ENCODE measurements at regions not wholly inside any gene's neighbourhood (a gene's known extent, or its start where the extent isn't known, plus 50 kb on each side); places are given as distances from the start of the nearest gene placed in this dataset.
"Not testable (repeated sequence)": the region's sequence is repeated elsewhere in the genome, so short reads cannot be mapped to it uniquely, and the experiment has no call there.

GRCh38 chr1:4066860-4067599 lies 167.0 kb upstream of the C1orf174 start:
- no peak for DNase-seq (ENCODE audit: low spot score)

DNA sequence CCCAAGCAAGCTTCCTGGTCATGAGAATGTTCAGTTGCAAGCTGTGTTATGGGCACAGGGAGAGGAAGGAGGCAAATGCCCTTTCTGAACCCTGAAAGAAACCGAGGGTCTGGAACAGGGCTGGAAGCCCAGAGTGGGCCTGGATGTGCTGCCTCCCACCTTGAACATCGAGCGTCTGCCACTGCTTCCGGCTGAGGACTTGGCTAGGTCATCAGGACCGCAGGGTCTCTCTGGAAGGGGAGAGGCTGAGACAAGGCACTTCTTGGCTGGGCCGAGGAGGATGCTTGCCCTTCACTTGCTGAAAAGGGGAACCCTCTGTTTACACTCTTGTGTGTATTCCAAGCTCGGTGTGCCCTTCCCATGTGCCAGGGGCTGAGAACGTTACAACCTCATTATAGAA lies 168.0 kb upstream of the C1orf174 start:
- no peak for DNase-seq (ENCODE audit: low spot score)

DNA sequence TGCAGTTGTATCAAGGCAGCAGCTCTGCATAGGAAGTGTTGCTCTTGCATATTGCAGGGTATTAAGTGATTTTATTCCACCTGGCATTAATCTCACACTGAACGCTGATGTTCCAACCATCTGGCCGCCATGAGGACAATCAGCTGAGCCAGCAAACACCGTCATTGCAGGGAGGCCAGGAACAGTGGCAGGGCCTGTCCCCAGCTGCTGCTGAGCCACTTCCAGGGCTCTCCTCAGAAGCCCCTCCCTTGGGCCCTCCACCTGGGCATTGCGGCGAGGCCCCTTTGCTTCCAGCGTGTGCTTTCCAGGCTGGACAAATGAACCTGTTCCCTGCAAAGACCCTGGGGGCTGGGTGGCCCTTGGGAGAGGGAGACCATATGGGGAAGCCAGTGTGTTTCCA lies 171.6 kb upstream of the C1orf174 start:
- DNase-seq (ENCODE audit: low spot score), result no peak

GRCh38 chr1:4072481-4073153 lies 172.5 kb upstream of the C1orf174 start:
- DNase-seq (ENCODE audit: low spot score), result no peak

DNA sequence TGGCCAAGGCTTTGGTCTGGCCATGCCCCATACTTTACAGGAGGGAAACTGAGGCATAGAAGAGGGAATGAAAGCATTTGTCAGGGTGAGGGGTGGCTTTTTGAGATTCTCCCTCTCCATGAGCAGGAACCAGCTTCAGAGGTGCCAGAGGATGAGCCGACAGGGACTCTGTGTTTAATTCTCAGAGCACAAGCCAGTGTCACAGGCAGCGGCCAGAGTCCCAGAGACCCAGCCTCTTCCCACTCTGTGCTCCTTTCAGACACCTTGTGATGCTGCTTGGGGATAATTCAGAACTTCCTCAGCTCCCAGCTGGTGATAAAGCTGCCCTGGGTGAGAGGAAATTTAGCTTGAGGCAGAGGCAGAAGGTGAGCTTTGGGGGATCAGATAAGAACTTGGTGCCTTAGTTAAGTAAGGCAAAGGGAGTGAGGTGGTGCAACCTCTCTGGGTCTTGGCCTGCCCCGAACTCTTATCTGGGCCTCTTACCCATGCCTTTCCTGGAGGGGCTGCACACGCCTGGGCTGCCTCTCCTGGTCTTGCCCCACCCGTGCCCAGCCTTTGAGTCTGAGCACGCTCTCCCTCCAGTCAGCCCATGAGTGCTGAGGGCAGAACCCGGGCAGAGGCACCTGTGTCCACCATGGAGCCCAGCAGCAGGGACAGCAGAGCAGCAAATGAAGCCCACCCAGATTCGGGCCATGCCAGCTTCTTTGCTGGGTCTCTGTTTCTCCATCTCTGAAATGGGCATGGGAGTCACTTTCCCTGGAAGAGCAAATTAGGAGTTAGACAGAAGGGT lies 175.6 kb upstream of the C1orf174 start:
- DNase-seq (ENCODE audit: low spot score), result no peak

DNA sequence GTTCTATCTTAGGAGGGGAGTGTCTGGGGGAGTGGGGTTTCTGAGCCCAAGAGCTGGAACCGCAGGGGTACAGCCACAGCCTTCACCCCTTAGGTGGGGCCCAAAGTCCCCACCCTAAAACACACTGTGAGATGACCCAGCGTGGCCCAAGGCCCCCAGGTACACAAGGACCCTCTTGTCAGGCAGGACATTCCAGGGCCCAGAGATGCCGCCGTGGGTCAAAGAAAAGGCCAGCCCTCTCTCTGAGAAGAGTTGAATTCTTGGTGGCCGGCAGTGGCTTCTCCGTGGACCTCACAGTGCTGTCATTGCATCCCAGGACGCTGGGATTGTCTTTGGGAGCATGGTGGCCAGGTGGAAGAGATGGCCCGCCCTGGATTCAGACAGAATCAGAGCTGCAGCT lies 176.3 kb upstream of the C1orf174 start:
- no peak for DNase-seq (ENCODE audit: low spot score)

GRCh38 chr1:4078091-4078962 lies 178.3 kb upstream of the C1orf174 start:
- not testable (repeated sequence) for DNase-seq (ENCODE audit: low spot score)

- no peak for DNase-seq (ENCODE audit: low spot score)
Measured at GRCh38 chr1:4079815-4080214, 179.7 kb upstream of the C1orf174 start.

- DNase-seq (ENCODE audit: low spot score), result no peak
Measured at GRCh38 chr1:4081806-4082711, 182.0 kb upstream of the C1orf174 start.

- DNase-seq (ENCODE audit: low spot score), result peak; percentile 61
Measured at GRCh38 chr1:4083231-4084047, 183.4 kb upstream of the C1orf174 start.

GRCh38 chr1:4084048-4084431 lies 184.0 kb upstream of the C1orf174 start:
- DNase-seq (ENCODE audit: low spot score), result no peak

DNA sequence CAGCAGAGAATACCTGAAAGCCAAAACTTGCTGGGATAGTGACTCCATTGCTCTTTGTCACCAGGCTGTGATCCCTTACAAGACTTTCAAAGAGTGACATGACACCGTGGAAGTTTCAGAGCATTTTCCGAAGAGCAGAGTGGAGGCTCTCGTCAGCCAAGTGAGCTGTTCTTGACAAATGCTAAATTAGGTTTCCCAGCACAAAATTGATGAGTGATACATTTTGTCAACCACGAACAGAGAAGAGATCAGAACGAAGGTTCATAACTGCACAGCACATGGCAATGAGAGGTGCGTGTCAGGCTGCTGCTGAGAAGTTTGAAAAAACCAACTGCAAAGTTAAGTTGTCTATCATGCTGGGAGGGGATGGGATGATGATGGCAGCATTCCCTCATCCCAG lies 184.4 kb upstream of the C1orf174 start:
- no peak for DNase-seq (ENCODE audit: low spot score)

- no peak for DNase-seq (ENCODE audit: low spot score)
Measured at GRCh38 chr1:4084896-4085295, 184.8 kb upstream of the C1orf174 start.

DNA sequence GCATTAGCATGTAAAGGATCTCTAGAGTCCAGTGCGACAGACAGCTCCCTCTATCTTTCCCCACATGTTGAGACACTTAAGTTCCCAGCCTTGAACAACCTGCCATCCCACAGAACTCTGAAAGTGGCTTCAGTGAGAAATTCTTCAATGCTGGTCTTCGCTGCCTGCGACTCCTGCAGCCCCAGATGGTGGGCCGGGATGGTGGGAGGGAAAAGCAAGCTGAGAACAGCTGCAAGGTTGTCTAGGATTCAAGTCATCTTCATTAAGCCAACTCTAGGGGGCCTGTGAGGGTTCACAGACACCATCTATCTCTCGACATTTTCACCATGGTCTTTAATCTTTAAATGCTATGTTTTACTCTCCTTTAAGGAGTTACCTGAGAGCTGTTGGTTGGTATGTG lies 185.5 kb upstream of the C1orf174 start:
- no peak for DNase-seq (ENCODE audit: low spot score)

- no peak for DNase-seq (ENCODE audit: low spot score)
Measured at GRCh38 chr1:4086085-4086850, 186.2 kb upstream of the C1orf174 start.

DNA sequence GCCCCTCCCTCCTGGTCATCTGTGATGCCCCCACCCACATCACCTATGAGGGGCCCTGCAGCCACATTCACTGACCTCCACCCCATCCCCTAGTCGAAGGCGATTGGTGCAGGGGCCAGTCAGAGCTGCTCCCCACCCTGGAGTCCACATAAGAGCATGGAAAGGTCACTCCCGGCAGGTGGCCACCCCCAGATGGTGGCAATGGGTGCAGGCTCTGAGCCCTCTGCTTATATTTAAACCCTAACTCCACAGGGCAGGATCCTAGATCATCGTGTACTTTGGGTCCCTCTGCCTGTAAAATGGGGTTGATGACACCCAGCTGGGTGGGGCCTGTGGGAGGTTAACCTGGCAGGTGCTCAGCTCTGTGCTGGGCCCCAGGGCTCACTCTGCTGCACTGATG lies 186.8 kb upstream of the C1orf174 start:
- no peak for DNase-seq (ENCODE audit: low spot score)

GRCh38 chr1:4087530-4088420 lies 187.7 kb upstream of the C1orf174 start:
- DNase-seq (ENCODE audit: low spot score), result no peak

DNA sequence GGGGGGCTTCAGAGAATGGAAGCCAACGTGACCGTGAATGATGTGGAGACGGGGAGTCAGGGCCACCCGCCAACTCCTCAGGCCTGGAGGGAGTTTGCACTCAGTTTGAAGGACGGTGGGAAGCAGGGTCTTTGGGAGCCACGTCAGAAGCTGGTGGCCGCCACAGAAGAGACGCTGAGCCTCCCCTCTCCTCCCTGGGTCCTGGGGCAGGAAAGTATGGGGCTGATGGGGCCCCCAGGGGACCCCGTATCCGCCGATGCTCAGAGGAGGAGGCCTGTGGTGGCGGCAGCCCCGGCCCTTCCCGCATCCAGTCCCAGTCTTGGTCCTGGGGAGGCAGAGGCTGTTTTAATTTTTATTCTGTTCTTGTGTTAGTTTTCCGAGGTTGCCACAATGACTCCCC lies 188.6 kb upstream of the C1orf174 start:
- no peak for DNase-seq (ENCODE audit: low spot score)

All from COLO829 (cell line).